PC-3 (cell line): ENCODE measurements at regions not wholly inside any gene's neighbourhood (a gene's known extent, or its start where the extent isn't known, plus 50 kb on each side); places are given as distances from the start of the nearest gene placed in this dataset.
A peak's percentile ranks its signal among the peaks of the same experiment; 100 is the strongest.

Experiments
- ATAC-seq: fragments of 200-7000 bp; cut with Tn5 transposase; 2 replicates; pipeline ENCODE4 v1.9.1; 2020; ENCODE audit warnings: mild to moderate bottlenecking, moderate library complexity
- BruUV-seq: library from RNA; stranded (reverse); fragments of 400-500 nt; replicated peaks from 2 replicates; lab custom pipeline; 2021; lab: Mats Ljungman, UMichigan
- CTCF ChIA-PET: fragments of 300-600 bp; sonication (Branson Sonifier 250); formaldehyde crosslinking; loops from one replicate; lab custom pipeline; 2022; ENCODE audit warnings: antibody characterized with exemption; lab: Charles Lee
- POLR2A ChIA-PET: fragments of 300-600 bp; sonication (Branson Sonifier 250); formaldehyde crosslinking; loops from one replicate; lab custom pipeline; 2022; ENCODE audit warnings: antibody characterized with exemption; ENCODE audit not compliant: unreplicated experiment; lab: Charles Lee
- DNase-seq: peaks from one replicate; pipeline ENCODE4 v3.0.0-alpha.2; 2015
- H2AFZ ChIP-seq: fragments of 300-600 bp; sonication (generic); 2 replicates; pipeline ENCODE4 v1.6.0; 2016; ENCODE audit warnings: antibody characterized with exemption, low read length
- H3F3A ChIP-seq: fragments of 300-600 bp; sonication (generic); one replicate; pipeline ENCODE4 v1.6.0; 2017; ENCODE audit warnings: antibody characterized with exemption, low read length, control low read depth, mild to moderate bottlenecking; ENCODE audit not compliant: unreplicated experiment
- H3K27ac ChIP-seq: fragments of 300-600 bp; sonication (generic); 2 replicates; pipeline ENCODE4 v1.5.1; 2016; ENCODE audit warnings: mild to moderate bottlenecking, low read length
- H3K27me3 ChIP-seq: fragments of 300-600 bp; sonication (generic); 2 replicates; pipeline ENCODE4 v1.6.1; 2016; ENCODE audit warnings: low read length, mixed read lengths
- H3K36me3 ChIP-seq: fragments of 300-600 bp; sonication (generic); 2 replicates; pipeline ENCODE4 v1.6.1; 2016; ENCODE audit warnings: low read depth, mixed run types, low read length, mixed read lengths
- H3K4me1 ChIP-seq: fragments of 300-600 bp; sonication (generic); 2 replicates; pipeline ENCODE4 v1.5.1; 2016; ENCODE audit warnings: low read length; ENCODE audit not compliant: insufficient read depth
- H3K4me2 ChIP-seq: fragments of 300-600 bp; sonication (generic); 2 replicates; pipeline ENCODE4 v1.6.0; 2016; ENCODE audit warnings: low read length
- H3K4me3 ChIP-seq: fragments of 300-600 bp; sonication (generic); 2 replicates; pipeline ENCODE4 v1.5.1; 2016; ENCODE audit warnings: mild to moderate bottlenecking, low read length, mixed read lengths
- H3K79me2 ChIP-seq: fragments of 300-600 bp; sonication (generic); 2 replicates; pipeline ENCODE4 v1.6.1; 2017; ENCODE audit warnings: low read length, mixed read lengths
- H3K9ac ChIP-seq: fragments of 300-600 bp; sonication (generic); 2 replicates; pipeline ENCODE4 v1.6.0; 2016; ENCODE audit warnings: mild to moderate bottlenecking, low read length
- H3K9me2 ChIP-seq: fragments of 300-600 bp; sonication (generic); replicated peaks from 2 replicates; pipeline ENCODE4 v1.6.1; 2016; ENCODE audit warnings: mixed run types, low read length, mixed read lengths
- H3K9me3 ChIP-seq: fragments of 300-600 bp; sonication (generic); 2 replicates; pipeline ENCODE4 v1.6.1; 2016; ENCODE audit warnings: low read length, mixed read lengths
- H4K20me1 ChIP-seq: fragments of 300-600 bp; sonication (generic); 2 replicates; pipeline ENCODE4 v1.6.1; 2016; ENCODE audit warnings: low read length, mixed read lengths
- CTCF ChIP-seq: fragments of 300-600 bp; sonication (generic); conservative IDR thresholded peaks from 2 replicates; pipeline ENCODE4 v1.5.1; 2017; ENCODE audit warnings: antibody characterized with exemption, low read depth, mild to moderate bottlenecking, low read length
- EZH2 ChIP-seq: fragments of 300-600 bp; sonication (generic); IDR thresholded peaks from one replicate; pipeline ENCODE4 v1.6.1; 2017; ENCODE audit warnings: antibody characterized with exemption, mild to moderate bottlenecking, low read length; ENCODE audit not compliant: unreplicated experiment
- EZH2phosphoT487 ChIP-seq: fragments of 300-600 bp; sonication (generic); IDR thresholded peaks from 2 replicates; pipeline ENCODE4 v1.6.1; 2018; ENCODE audit warnings: mild to moderate bottlenecking, antibody characterized with exemption, low read length, borderline replicate concordance
- intact Hi-C: fragments of 100-400 bp; cut with micrococcal nuclease; formaldehyde crosslinking; loops from 2 replicates; pipeline ENCODE4 v1.9.0; 2023

- no peaks in the 10 kb centered on the region for H3K36me3 ChIP-seq
- H4K20me1 ChIP-seq: no peaks in the 10 kb centered on the region
- no peak overlapping the region for H3K4me2 ChIP-seq
- ATAC-seq: no peak
- ChIA-PET CTCF (no interaction called here), POLR2A (no interaction called here)
- peak; percentile 5 for DNase-seq
- BruUV-seq: no TSS peak
- no peaks in the 10 kb centered on the region for H3K79me2 ChIP-seq
- no peaks in the 10 kb centered on the region for H3F3A ChIP-seq
- H2AFZ ChIP-seq: no peak overlapping the region
- H3K27ac ChIP-seq: no peak overlapping the region
- no peaks in the 10 kb centered on the region for H3K9me3 ChIP-seq
- no peaks in the 10 kb centered on the region for H3K27me3 ChIP-seq
- no peak overlapping the region for H3K4me3 ChIP-seq
- no peaks in the 10 kb centered on the region for H3K9me2 ChIP-seq
- no peak overlapping the region for H3K9ac ChIP-seq
- intact Hi-C loops: loop anchor here (2.0 to 5.0 kb wide), 2 partner anchors 171 to 207 kb away; no protein-coding TSS in a partner anchor
- peaks cover 9% of the 10 kb centered on the region for H3K4me1 ChIP-seq
- TF ChIP-seq CTCF (no peak), EZH2phosphoT487 (no peak), EZH2 (no peak)
Observed at GRCh38 chr12:66859751-66860440, 181.0 kb upstream of the GRIP1 start.

- H3K36me3 ChIP-seq: no peaks in the 10 kb centered on the region
- H3K9me3 ChIP-seq: no peaks in the 10 kb centered on the region
- H3K27ac ChIP-seq: no peak overlapping the region
- no peak overlapping the region for H2AFZ ChIP-seq
- H3K79me2 ChIP-seq: no peaks in the 10 kb centered on the region
- no peak overlapping the region for H3K4me2 ChIP-seq
- TF ChIP-seq CTCF (peak; percentile 97), EZH2 (no peak)
- ATAC-seq (peak; percentile 35; the same call in 1 of the 2 replicates), DNase-seq (peak; percentile 81)
- CTCF ChIA-PET: interaction anchor here (0.6 kb wide), 1 partner anchor 37 kb away, joined by 3 read pairs; no protein-coding TSS in a partner anchor
- H4K20me1 ChIP-seq: no peaks in the 10 kb centered on the region
- BruUV-seq: no TSS peak
- H3K4me3 ChIP-seq: no peak overlapping the region
- peaks cover 9% of the 10 kb centered on the region for H3K4me1 ChIP-seq
- no peaks in the 10 kb centered on the region for H3K27me3 ChIP-seq
- intact Hi-C loops: loop anchor here (1.0 to 5.0 kb wide), 3 partner anchors 144 to 206 kb away; no protein-coding TSS in a partner anchor
- POLR2A ChIA-PET: no interaction called here
- no peaks in the 10 kb centered on the region for H3F3A ChIP-seq
- H3K9me2 ChIP-seq: no peaks in the 10 kb centered on the region
- no peak overlapping the region for H3K9ac ChIP-seq
Observed at GRCh38 chr12:66860752-66861750, 182.2 kb upstream of the GRIP1 start.
